ENCODE measurements at regions not wholly inside any gene's neighbourhood (a gene's known extent, or its start where the extent isn't known, plus 50 kb on each side); places are given as distances from the start of the nearest gene placed in this dataset.
"Not testable (repeated sequence)": the region's sequence is repeated elsewhere in the genome, so short reads cannot be mapped to it uniquely, and the experiment has no call there.

GRCh38 chr3:78506061-78506460 lies 1261.7 kb downstream of the ROBO1 start:
- intact Hi-C loops (cut with DNase I; ENCODE audit: low total_unique reads), result no loop called here
- no peak overlapping the region for H3K4me3 ChIP-seq (ENCODE audit: low read depth, poor library complexity, severe bottlenecking)
- TF ChIP-seq CTCF (IDR thresholded peaks at IDR 0.05), result no peak
- TF ChIP-seq POLR2A (IDR thresholded peaks at IDR 0.05), result no peak
- no peak for DNase-seq (ENCODE audit: low spot score in 2 of 2)
- WGBS, 2 donors, result 70 to 73% methylated on average over 4 of the region's 4 CpGs

GRCh38 chr3:78506581-78507195 lies 1261.1 kb downstream of the ROBO1 start:
- 64% methylated on average over 2 of the region's 2 CpGs for WGBS, 2 donors
- H3K4me3 ChIP-seq (ENCODE audit: low read depth, poor library complexity, severe bottlenecking), result no peak overlapping the region
- no peak for DNase-seq (ENCODE audit: low spot score in 2 of 2)
- TF ChIP-seq CTCF (IDR thresholded peaks at IDR 0.05), result no peak
- no peak for TF ChIP-seq POLR2A (IDR thresholded peaks at IDR 0.05)
- intact Hi-C loops (cut with DNase I; ENCODE audit: low total_unique reads), result no loop called here

GRCh38 chr3:78507196-78507984 lies 1260.4 kb downstream of the ROBO1 start:
- no peak for DNase-seq (ENCODE audit: low spot score in 2 of 2)
- no peak for TF ChIP-seq CTCF (IDR thresholded peaks at IDR 0.05)
- TF ChIP-seq POLR2A (IDR thresholded peaks at IDR 0.05), result no peak
- WGBS, 2 donors, result 41 to 42% methylated on average over 6 of the region's 6 CpGs
- H3K4me3 ChIP-seq (ENCODE audit: low read depth, poor library complexity, severe bottlenecking), result no peak overlapping the region
- intact Hi-C loops (cut with DNase I; ENCODE audit: low total_unique reads), result no loop called here

GRCh38 chr3:78511840-78512239 lies 1256.0 kb downstream of the ROBO1 start:
- intact Hi-C loops (cut with DNase I; ENCODE audit: low total_unique reads), result no loop called here
- H3K4me3 ChIP-seq (ENCODE audit: low read depth, poor library complexity, severe bottlenecking), result no peak overlapping the region
- no peak for TF ChIP-seq POLR2A (IDR thresholded peaks at IDR 0.05)
- no peak for TF ChIP-seq CTCF (IDR thresholded peaks at IDR 0.05)
- WGBS, 2 donors, result 46 to 91% methylated on average over 2 of the region's 2 CpGs
- DNase-seq (ENCODE audit: low spot score in 2 of 2), result no peak

- 61 to 63% methylated on average over 4 of the region's 4 CpGs for WGBS, 2 donors
- intact Hi-C loops (cut with DNase I; ENCODE audit: low total_unique reads); H3K4me3 ChIP-seq (ENCODE audit: low read depth, poor library complexity, severe bottlenecking); DNase-seq (ENCODE audit: low spot score in 2 of 2): not testable (repeated sequence)
Measured at GRCh38 chr3:78512786-78513185, 1255.0 kb downstream of the ROBO1 start.

- no peak for DNase-seq (ENCODE audit: low spot score in 2 of 2)
- no peak for TF ChIP-seq POLR2A (IDR thresholded peaks at IDR 0.05)
- TF ChIP-seq CTCF (IDR thresholded peaks at IDR 0.05), result no peak
- WGBS, 2 donors, result 88 to 94% methylated on average over 3 of the region's 3 CpGs
- no peak overlapping the region for H3K4me3 ChIP-seq (ENCODE audit: low read depth, poor library complexity, severe bottlenecking)
- intact Hi-C loops (cut with DNase I; ENCODE audit: low total_unique reads), result no loop called here
Measured at GRCh38 chr3:78516437-78516836, 1251.4 kb downstream of the ROBO1 start.
